Ramos (cell line): ENCODE measurements at regions not wholly inside any gene's neighbourhood (a gene's known extent, or its start where the extent isn't known, plus 50 kb on each side); places are given as distances from the start of the nearest gene placed in this dataset.

Experiments
- in situ Hi-C: fragments of 300-500 bp; cut with MboI; formaldehyde crosslinking; loops from one replicate; pipeline ENCODE4 v1.14.3; 2022; ENCODE audit warnings: low sequenced_read_pairs; ENCODE audit not compliant: unreplicated experiment

GRCh38 chr18:1875219-1875618 is 696.1 kb downstream of the METTL4 start:
- in situ Hi-C loops: no loop called here

DNA sequence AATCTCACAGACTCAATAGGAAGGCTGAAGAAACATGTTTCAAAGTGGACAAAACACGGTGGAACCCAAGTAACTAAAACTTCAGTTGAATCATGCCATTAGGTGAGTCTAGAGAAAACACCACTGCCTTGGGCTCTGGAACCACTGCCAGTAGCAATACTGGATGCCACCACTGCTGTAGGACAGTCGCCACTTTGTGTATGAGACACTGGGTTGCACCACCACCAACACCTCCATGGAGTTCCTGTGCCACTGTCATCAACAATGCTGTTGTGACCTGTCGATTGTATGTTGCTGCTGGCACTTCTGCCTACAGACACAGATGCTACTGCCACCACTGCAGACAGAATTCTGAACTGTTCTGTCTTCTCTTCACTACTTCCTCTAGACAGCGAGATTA is 686.7 kb downstream of the METTL4 start:
- in situ Hi-C loops: no loop called here

DNA sequence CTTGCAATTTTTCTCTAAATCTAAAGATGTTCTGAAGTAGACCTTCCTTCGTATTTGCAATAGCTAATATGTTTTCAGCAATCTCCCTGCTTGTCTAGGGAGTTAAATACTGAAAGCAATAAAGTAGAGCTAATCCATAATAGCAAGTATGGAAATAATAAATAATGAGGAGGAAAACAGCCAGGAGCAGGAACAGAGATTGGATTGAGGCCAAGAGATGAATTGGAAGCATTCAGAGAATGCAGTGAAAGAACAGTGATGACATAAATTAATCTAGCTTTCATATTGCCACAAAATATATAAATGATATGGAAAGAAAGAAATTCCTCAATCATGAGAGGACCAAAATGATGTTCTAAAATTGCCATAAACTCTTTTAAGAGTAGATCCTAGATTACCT is 679.7 kb downstream of the METTL4 start:
- in situ Hi-C loops: no loop called here

GRCh38 chr18:1892191-1892590 is 679.1 kb downstream of the METTL4 start:
- in situ Hi-C loops: no loop called here

- in situ Hi-C loops: no loop called here
Observed at GRCh38 chr18:1895456-1896185, 675.7 kb downstream of the METTL4 start.

DNA sequence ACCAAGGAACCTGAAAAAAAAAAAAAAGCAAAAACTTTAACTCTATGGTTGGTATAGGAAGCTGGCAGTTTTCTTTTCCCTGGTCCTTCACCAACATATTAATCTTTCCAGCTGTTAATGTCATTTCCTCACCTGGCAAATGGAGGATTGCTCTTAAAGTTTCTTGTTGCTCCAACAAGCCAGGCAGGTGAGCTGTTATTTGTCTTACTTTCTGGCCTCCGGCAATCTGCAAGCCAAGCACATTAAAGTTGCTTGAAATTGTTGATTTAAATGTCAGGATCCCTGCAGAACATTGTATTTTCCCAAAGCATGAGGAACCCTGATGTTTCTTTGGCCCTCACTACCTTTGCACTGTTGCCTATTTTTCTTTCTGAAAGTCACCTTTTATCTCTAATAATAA is 664.9 kb downstream of the METTL4 start:
- in situ Hi-C loops: no loop called here

DNA sequence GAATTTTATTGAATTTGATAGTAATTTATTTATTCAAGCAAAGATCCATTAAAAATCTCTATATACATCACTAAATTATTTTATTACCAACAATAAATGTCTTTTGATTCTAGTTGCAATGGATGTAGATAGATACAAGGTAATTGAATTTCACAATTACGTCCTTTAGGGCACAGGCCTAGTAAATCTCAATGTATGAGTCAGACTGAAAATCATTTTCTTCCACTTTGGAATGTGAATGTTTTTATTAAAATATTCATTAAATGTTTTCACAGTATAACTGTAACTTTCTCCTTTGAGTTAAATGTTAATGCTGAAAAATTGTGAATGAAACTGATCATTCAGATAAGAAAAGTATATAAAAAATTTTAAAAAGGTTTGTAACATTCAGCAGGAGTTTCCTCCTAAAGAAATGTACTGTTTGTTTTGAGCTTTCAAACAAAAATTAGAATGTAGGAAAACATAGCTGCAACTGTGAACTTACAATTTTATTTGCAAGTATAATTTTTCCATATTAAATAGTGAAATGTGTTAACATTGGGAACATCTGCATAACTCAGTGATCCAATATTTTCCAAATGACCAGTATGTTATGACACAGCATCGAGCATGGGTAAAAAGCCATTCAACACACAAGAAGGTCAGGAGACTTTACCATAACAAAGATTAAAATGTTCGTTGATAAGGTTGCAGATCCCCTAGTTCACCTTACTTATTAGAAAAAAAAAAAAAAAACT is 663.7 kb downstream of the METTL4 start:
- in situ Hi-C loops: no loop called here

DNA sequence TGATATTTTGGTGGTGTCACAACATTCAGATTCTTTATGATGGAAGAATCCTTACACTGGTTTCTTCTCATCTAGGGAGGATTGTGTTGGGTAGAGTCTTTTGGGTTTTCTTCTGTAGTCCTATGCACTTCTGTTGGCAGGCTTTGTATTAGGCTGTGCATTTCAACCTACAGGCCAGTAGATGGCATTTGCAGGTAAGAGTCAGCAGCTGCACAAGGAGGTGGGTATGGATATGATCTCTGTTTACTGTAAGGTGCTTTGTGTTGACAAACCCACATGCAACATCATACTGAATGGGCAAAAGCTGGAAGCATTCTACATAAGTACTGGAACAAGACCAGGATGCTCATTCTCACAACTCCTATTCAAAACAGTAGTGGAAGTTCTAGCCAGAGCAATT is 656.8 kb downstream of the METTL4 start:
- in situ Hi-C loops: no loop called here

DNA sequence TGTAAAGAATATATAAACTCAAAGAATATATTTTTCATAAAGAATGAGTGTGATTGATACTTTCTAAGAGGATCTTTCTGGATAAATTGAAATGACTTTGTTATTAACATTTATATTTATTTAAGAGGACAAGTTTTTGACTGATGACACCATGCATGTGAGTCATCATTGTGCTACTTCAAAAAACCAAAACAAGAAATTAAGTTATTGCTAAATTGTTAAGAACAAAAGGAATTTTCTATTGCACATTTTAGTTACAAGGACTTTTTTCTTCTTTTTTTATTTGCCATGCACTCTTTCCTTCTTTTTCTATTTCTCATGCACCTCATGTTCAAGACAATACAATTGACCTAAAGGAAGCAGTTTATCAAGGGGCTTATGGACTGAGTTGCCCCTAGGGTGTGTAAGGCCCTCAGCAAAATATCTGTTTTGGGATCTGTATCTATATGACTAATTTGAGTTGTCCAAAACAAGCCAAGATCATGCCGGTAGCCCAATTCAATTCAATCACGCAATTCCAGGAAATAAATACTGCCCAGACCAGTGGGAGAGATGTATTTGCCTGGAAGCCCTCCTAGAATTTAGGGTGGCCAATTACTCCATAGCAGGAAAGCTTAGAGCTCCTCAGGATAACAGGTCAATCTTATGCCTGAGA is 654.3 kb downstream of the METTL4 start:
- in situ Hi-C loops: no loop called here

GRCh38 chr18:1917569-1917968 is 653.7 kb downstream of the METTL4 start:
- in situ Hi-C loops: no loop called here

- in situ Hi-C loops: no loop called here
Observed at GRCh38 chr18:1922066-1922465, 649.2 kb downstream of the METTL4 start.

DNA sequence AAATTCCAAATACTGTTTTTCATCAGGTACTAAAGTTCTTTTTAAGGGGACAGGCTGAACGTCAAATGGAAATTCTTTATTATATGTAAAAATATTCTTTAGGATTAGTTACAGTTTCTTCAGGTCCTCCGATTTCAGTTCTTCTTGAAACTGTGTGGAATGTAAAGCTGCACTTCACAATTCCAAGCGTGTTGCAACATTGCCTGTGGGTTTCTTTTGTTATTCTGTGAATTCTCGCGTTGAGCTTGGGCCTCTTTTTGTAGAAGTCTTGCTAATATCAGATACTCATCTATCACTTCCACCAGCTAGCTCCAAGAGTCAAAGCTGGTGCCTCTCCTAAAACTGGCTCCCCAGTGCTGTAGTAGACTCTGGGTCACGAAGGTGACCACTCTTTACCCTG is 642.6 kb downstream of the METTL4 start:
- in situ Hi-C loops: no loop called here

DNA sequence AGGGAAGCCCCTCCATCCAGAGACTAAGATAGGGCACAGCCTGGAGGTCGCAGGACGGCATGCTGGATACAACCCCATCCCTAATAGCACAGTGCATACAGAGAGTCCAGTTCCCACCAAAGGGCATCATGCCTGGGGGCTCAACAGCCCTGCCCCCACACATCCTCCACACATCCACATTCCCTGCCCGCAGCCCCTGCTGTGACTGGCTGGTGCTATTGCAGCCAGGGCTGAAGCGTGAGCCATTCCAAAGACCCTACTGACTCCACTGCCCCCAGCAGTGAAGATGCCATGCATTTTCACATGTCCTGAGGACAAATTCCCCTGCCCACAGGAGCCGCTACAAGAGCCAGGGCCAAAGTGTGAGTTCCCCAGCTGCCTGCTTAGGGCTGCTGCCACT is 641.6 kb downstream of the METTL4 start:
- in situ Hi-C loops: no loop called here

GRCh38 chr18:1930291-1931270 is 640.7 kb downstream of the METTL4 start:
- in situ Hi-C loops: no loop called here

DNA sequence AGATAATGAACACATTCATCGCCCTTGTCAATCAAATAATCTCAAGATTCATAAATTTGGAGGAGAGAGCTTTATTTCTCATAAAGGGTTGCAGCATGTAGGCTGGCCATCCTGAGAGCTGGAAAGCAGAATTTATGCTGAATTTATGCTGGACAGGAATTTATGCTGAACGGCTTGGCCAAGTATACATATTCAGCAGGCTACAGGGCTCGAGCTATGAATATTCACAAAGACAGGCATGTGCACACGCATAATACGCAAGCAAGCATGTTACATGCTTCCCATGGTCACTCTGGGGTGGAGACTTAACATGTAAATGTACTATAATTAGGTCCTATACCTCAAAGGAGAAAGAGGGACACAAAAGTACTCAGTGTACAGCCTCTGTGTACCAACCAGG is 618.8 kb downstream of the METTL4 start:
- in situ Hi-C loops: no loop called here

- in situ Hi-C loops: no loop called here
Observed at GRCh38 chr18:1954583-1955312, 616.6 kb downstream of the METTL4 start.

DNA sequence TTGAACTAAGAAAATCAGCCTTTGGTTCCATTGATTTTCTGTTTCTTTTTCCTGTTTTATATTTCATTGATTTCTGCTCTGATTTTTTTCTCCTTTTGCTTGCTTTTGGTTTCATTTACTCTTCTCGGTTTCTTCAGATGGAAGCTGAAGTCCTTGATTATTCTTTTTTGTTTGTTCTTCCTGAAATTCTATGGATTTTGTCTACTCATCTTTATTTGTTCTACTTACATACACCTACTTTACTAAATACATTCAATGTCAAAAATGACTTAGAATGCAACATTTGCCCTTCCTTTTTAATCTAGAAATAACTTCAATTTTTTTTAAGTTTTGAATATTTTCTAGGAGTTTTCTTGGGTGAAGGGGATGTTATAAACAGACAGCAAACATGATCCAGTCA is 612.5 kb downstream of the METTL4 start:
- in situ Hi-C loops: no loop called here

DNA sequence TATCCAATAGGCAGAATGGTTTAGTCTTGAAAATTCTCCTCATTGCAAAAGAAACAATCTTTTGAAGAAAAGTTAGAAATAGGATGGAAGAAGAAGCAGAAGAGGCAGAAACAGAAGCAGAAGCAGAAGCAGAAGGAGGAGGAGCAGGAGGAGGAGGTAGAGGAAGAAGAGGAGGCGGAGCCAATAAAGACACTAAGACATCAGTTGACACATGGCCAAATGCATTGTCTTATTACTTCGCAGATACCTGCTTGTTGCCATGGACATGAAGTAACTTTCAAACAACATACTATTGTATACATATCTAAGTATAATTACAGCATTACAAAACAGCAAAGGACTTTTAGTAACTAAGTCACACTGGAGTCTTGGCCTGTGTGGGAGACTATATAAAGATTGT is 606.3 kb downstream of the METTL4 start:
- in situ Hi-C loops: no loop called here

GRCh38 chr18:1965541-1965940 is 605.8 kb downstream of the METTL4 start:
- in situ Hi-C loops: no loop called here
